ENCODE measurements at regions not wholly inside any gene's neighbourhood (a gene's known extent, or its start where the extent isn't known, plus 50 kb on each side); places are given as distances from the start of the nearest gene placed in this dataset.

DNA sequence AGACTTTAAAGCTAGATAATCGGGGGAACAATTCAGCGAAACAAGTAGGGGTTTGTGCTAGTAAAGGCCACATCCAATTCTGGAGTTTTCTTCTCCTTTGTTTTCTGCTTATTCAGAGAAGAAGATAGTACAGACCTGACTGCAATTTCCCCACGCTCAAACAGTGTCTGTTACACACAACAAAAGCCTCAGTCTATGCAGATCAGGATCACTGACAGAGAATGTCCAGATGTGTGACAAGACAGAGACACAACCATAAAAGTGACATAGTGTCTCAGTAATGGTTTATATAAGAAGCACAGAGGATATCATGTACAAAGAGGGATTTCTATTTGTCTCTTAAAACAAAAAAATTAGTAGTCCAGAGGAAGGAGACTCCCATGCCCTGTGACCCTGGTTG is 70.7 kb upstream of the GTF3A start:
- no peak for TF ChIP-seq PCBP1 (IDR thresholded peaks at IDR 0.05; ENCODE audit: low read depth, low read length, poor library complexity, severe bottlenecking)
- TF ChIP-seq SMARCA4 (IDR thresholded peaks at IDR 0.05), result no peak
- no peak for TF ChIP-seq ZNF551 (CRISPR knock-in tag; IDR thresholded peaks at IDR 0.05)
- TF ChIP-seq, protein P1, sequence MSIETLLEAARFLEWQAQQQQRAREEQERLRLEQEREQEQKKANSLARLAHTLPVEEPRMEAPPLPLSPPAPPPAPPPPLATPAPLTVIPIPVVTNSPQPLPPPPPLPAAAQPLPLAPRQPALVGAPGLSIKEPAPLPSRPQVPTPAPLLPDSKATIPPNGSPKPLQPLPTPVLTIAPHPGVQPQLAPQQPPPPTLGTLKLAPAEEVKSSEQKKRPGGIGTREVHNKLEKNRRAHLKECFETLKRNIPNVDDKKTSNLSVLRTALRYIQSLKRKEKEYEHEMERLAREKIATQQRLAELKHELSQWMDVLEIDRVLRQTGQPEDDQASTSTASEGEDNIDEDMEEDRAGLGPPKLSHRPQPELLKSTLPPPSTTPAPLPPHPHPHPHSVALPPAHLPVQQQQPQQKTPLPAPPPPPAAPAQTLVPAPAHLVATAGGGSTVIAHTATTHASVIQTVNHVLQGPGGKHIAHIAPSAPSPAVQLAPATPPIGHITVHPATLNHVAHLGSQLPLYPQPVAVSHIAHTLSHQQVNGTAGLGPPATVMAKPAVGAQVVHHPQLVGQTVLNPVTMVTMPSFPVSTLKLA (conservative IDR thresholded peaks at IDR 0.05), result no peak
- no peak for TF ChIP-seq MCM5 (IDR thresholded peaks at IDR 0.05; ENCODE audit: low read depth)
- TF ChIP-seq, protein P2, sequence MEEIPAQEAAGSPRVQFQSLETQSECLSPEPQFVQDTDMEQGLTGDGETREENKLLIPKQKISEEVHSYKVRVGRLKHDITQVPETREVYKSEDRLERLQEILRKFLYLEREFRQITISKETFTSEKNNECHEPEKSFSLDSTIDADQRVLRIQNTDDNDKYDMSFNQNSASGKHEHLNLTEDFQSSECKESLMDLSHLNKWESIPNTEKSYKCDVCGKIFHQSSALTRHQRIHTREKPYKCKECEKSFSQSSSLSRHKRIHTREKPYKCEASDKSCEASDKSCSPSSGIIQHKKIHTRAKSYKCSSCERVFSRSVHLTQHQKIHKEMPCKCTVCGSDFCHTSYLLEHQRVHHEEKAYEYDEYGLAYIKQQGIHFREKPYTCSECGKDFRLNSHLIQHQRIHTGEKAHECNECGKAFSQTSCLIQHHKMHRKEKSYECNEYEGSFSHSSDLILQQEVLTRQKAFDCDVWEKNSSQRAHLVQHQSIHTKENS (CRISPR knock-in tag; IDR thresholded peaks at IDR 0.05), result no peak
- no peak for TF ChIP-seq FOXM1 (IDR thresholded peaks at IDR 0.05; ENCODE audit: low read depth)
- no peak for TF ChIP-seq FOXM1 (CRISPR knock-in tag; IDR thresholded peaks at IDR 0.05; ENCODE audit: low read depth)
- TF ChIP-seq ZFP36 (IDR thresholded peaks at IDR 0.05; ENCODE audit: low read depth, low read length, partially characterized antibody), result no peak
- TF ChIP-seq, protein P3, sequence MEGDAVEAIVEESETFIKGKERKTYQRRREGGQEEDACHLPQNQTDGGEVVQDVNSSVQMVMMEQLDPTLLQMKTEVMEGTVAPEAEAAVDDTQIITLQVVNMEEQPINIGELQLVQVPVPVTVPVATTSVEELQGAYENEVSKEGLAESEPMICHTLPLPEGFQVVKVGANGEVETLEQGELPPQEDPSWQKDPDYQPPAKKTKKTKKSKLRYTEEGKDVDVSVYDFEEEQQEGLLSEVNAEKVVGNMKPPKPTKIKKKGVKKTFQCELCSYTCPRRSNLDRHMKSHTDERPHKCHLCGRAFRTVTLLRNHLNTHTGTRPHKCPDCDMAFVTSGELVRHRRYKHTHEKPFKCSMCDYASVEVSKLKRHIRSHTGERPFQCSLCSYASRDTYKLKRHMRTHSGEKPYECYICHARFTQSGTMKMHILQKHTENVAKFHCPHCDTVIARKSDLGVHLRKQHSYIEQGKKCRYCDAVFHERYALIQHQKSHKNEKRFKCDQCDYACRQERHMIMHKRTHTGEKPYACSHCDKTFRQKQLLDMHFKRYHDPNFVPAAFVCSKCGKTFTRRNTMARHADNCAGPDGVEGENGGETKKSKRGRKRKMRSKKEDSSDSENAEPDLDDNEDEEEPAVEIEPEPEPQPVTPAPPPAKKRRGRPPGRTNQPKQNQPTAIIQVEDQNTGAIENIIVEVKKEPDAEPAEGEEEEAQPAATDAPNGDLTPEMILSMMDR (IDR thresholded peaks at IDR 0.05 in 2 of 3, conservative IDR thresholded peaks at IDR 0.05 in 1 of 3; ENCODE audit: insufficient read depth in 2 of 3, low read depth in 1 of 3, low read length in 3 of 3), result no peak
- TF ChIP-seq YY1 (IDR thresholded peaks at IDR 0.05; ENCODE audit: borderline replicate concordance in 1 of 3, control insufficient read depth in 1 of 3, extremely low read depth in 1 of 3, insufficient read depth in 3 of 3, insufficient read length in 1 of 3, insufficient replicate concordance in 2 of 3, low read depth in 1 of 3, low read length in 2 of 3), result no peak
- TF ChIP-seq CBX8 (IDR thresholded peaks at IDR 0.05; ENCODE audit: borderline replicate concordance, extremely low read depth, low read depth, low read length, poor library complexity, severe bottlenecking), result no peak
- no peak for TF ChIP-seq YBX1 (IDR thresholded peaks at IDR 0.05)
